KOPT-K1 (cell line): ENCODE measurements at regions not wholly inside any gene's neighbourhood (a gene's known extent, or its start where the extent isn't known, plus 50 kb on each side); places are given as distances from the start of the nearest gene placed in this dataset.

ENCODE experiments used
- H3K27ac ChIP-seq: fragments of 200-600 bp; sonication (generic); 2 replicates; pipeline ENCODE4 v1.5.1; 2016; ENCODE audit warnings: antibody characterized with exemption, mild to moderate bottlenecking, low read depth, low read length; ENCODE audit not compliant: poor library complexity, severe bottlenecking
- H3K36me3 ChIP-seq: fragments of 200-600 bp; sonication (generic); 2 replicates; pipeline ENCODE4 v1.5.1; 2017; ENCODE audit warnings: antibody characterized with exemption, mild to moderate bottlenecking, low read length, moderate library complexity; ENCODE audit not compliant: insufficient read depth
- H3K9me3 ChIP-seq: fragments of 200-600 bp; sonication (generic); 2 replicates; pipeline ENCODE4 v1.5.1; 2017; ENCODE audit warnings: antibody characterized with exemption, low read length, mild to moderate bottlenecking; ENCODE audit not compliant: insufficient read depth, poor library complexity, severe bottlenecking

GRCh38 chr1:4019147-4019521 is 119.1 kb upstream of the C1orf174 start:
- no peaks in the 10 kb centered on the region for H3K36me3 ChIP-seq
- H3K27ac ChIP-seq = no peak overlapping the region
- no peaks in the 10 kb centered on the region for H3K9me3 ChIP-seq

- Histone ChIP-seq H3K36me3 (no peaks in the 10 kb centered on the region), H3K9me3 (no peaks in the 10 kb centered on the region), H3K27ac (no peak overlapping the region)
Measured at GRCh38 chr1:4019606-4020331, 119.7 kb upstream of the C1orf174 start.

- H3K27ac ChIP-seq = no peak overlapping the region
- H3K9me3 ChIP-seq = no peaks in the 10 kb centered on the region
- no peaks in the 10 kb centered on the region for H3K36me3 ChIP-seq
Measured at GRCh38 chr1:4020449-4020848, 120.4 kb upstream of the C1orf174 start.

- Histone ChIP-seq H3K9me3 (no peaks in the 10 kb centered on the region), H3K27ac (no peak overlapping the region), H3K36me3 (no peaks in the 10 kb centered on the region)
Measured at GRCh38 chr1:4021136-4021973, 121.3 kb upstream of the C1orf174 start.

- Histone ChIP-seq H3K27ac (no peak overlapping the region), H3K9me3 (no peaks in the 10 kb centered on the region), H3K36me3 (no peaks in the 10 kb centered on the region)
Measured at GRCh38 chr1:4021974-4022268, 121.8 kb upstream of the C1orf174 start.

- no peak overlapping the region for H3K27ac ChIP-seq
- no peaks in the 10 kb centered on the region for H3K9me3 ChIP-seq
- no peaks in the 10 kb centered on the region for H3K36me3 ChIP-seq
Measured at GRCh38 chr1:4022715-4023114, 122.6 kb upstream of the C1orf174 start.

GRCh38 chr1:4023678-4024077 is 123.6 kb upstream of the C1orf174 start:
- Histone ChIP-seq H3K27ac (no peak overlapping the region), H3K9me3 (no peaks in the 10 kb centered on the region), H3K36me3 (no peaks in the 10 kb centered on the region)

- Histone ChIP-seq H3K36me3 (no peaks in the 10 kb centered on the region), H3K27ac (no peak overlapping the region), H3K9me3 (no peaks in the 10 kb centered on the region)
Measured at GRCh38 chr1:4024811-4025210, 124.7 kb upstream of the C1orf174 start.

GRCh38 chr1:4025752-4026151 is 125.7 kb upstream of the C1orf174 start:
- Histone ChIP-seq H3K9me3 (no peaks in the 10 kb centered on the region), H3K36me3 (no peaks in the 10 kb centered on the region), H3K27ac (no peak overlapping the region)

- no peak overlapping the region for H3K27ac ChIP-seq
- H3K9me3 ChIP-seq = peaks cover 12% of the 10 kb centered on the region
- H3K36me3 ChIP-seq = no peaks in the 10 kb centered on the region
Measured at GRCh38 chr1:4027008-4027407, 126.9 kb upstream of the C1orf174 start.

- no peaks in the 10 kb centered on the region for H3K36me3 ChIP-seq
- H3K27ac ChIP-seq = no peak overlapping the region
- peaks cover 15% of the 10 kb centered on the region for H3K9me3 ChIP-seq
Measured at GRCh38 chr1:4027492-4028138, 127.5 kb upstream of the C1orf174 start.

- no peak overlapping the region for H3K27ac ChIP-seq
- H3K9me3 ChIP-seq = peaks cover 20% of the 10 kb centered on the region
- H3K36me3 ChIP-seq = no peaks in the 10 kb centered on the region
Measured at GRCh38 chr1:4028139-4028501, 128.0 kb upstream of the C1orf174 start.

- peaks cover 32% of the 10 kb centered on the region for H3K9me3 ChIP-seq
- no peak overlapping the region for H3K27ac ChIP-seq
- H3K36me3 ChIP-seq = no peaks in the 10 kb centered on the region
Measured at GRCh38 chr1:4029376-4029775, 129.3 kb upstream of the C1orf174 start.

GRCh38 chr1:4032571-4032970 is 132.5 kb upstream of the C1orf174 start:
- Histone ChIP-seq H3K9me3 (peaks cover 34% of the 10 kb centered on the region), H3K27ac (no peak overlapping the region), H3K36me3 (no peaks in the 10 kb centered on the region)

- Histone ChIP-seq H3K9me3 (peaks cover 34% of the 10 kb centered on the region), H3K27ac (no peak overlapping the region), H3K36me3 (no peaks in the 10 kb centered on the region)
Measured at GRCh38 chr1:4033129-4033676, 133.1 kb upstream of the C1orf174 start.
